ENCODE measurements at regions not wholly inside any gene's neighbourhood (a gene's known extent, or its start where the extent isn't known, plus 50 kb on each side); places are given as distances from the start of the nearest gene placed in this dataset.

GRCh38 chr2:3066831-3067230 is 310.8 kb downstream of the EIPR1 start:
- Histone ChIP-seq H3K27ac (no peak overlapping the region), H3K4me3 (no peak overlapping the region), H3K36me3 (no peaks in the 10 kb centered on the region), H3K9me3 (no peaks in the 10 kb centered on the region), H3K27me3 (no peaks in the 10 kb centered on the region), H3K4me1 (ENCODE audit: insufficient read depth) (no peaks in the 10 kb centered on the region)
- TF ChIP-seq POLR2A (IDR thresholded peaks at IDR 0.05) (no peak), EP300 (IDR thresholded peaks at IDR 0.05) (no peak), CTCF (IDR thresholded peaks at IDR 0.05) (no peak)
- intact Hi-C loops (cut with DNase I): no loop called here
- 83 to 91% (median 85%) methylated on average over 7 of the region's 7 CpGs for WGBS, 3 donors
- DNase-seq: no peak

DNA sequence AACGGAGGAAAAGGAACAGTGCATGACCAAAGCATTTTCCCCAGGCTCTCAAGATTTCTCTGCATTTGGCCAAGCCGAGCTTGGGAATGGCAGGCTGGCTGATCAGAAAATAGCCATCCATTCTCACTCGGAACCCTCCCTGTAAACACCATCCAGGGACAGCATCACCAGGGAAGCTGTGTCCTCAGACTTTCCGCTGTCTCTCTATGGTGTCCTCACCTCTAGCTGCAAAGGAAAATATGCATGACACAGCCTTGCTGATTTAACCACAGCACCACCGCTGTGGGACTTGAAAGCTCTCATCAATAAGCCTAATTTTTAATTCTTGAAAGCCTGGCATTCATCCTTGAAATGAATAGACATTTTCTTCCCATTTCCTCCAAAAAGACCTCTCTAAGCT is 311.7 kb downstream of the EIPR1 start:
- WGBS, 3 donors: 75 to 80% (median 80%) methylated on average over 5 of the region's 5 CpGs
- Histone ChIP-seq H3K36me3 (no peaks in the 10 kb centered on the region), H3K27me3 (no peaks in the 10 kb centered on the region), H3K27ac (no peak overlapping the region), H3K9me3 (no peaks in the 10 kb centered on the region), H3K4me1 (ENCODE audit: insufficient read depth) (no peaks in the 10 kb centered on the region), H3K4me3 (no peak overlapping the region)
- DNase-seq: no peak
- TF ChIP-seq EP300 (IDR thresholded peaks at IDR 0.05) (no peak), CTCF (IDR thresholded peaks at IDR 0.05) (no peak), POLR2A (IDR thresholded peaks at IDR 0.05) (no peak)
- intact Hi-C loops (cut with DNase I): no loop called here

- H3K27me3 ChIP-seq: no peaks in the 10 kb centered on the region
- TF ChIP-seq EP300 (IDR thresholded peaks at IDR 0.05): no peak
- 77 to 84% (median 78%) methylated on average over 15 of the region's 15 CpGs for WGBS, 3 donors
- H3K27ac ChIP-seq: no peak overlapping the region
- no peaks in the 10 kb centered on the region for H3K9me3 ChIP-seq
- no peak overlapping the region for H3K4me3 ChIP-seq
- intact Hi-C loops (cut with DNase I): loop anchor here in 1 of 4 donors (5.0 kb wide), 1 partner anchor 1450 kb away; no protein-coding TSS in a partner anchor
- no peaks in the 10 kb centered on the region for H3K36me3 ChIP-seq
- H3K4me1 ChIP-seq (ENCODE audit: insufficient read depth): no peaks in the 10 kb centered on the region
- no peak for DNase-seq
These were observed 314.9 kb downstream of the EIPR1 start for GRCh38 chr2:3062476-3063260.

DNA sequence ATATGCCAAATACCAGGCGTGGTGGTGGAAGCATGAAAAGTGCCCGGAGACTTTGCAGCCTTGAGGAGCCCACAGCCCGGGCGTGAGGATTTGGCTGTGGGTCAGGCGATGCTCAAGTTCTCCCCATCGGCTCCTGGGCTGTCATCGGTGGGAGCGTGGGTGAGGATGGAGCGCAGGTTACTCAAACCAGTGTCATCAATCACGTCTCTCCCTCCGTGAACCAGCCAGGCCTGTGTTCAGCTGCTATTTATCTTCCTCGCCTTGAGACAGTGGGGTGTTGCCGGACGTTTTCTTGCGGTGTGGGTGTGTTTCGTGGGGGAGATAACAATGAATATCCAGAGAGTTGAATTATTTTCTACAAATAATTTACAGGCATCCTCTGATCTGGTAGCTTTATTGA is 317.6 kb downstream of the EIPR1 start:
- no peak overlapping the region for H3K4me3 ChIP-seq
- no peaks in the 10 kb centered on the region for H3K9me3 ChIP-seq
- H3K36me3 ChIP-seq: no peaks in the 10 kb centered on the region
- DNase-seq: no peak
- TF ChIP-seq EP300 (IDR thresholded peaks at IDR 0.05) (no peak), CTCF (IDR thresholded peaks at IDR 0.05) (no peak), POLR2A (IDR thresholded peaks at IDR 0.05) (no peak)
- no peaks in the 10 kb centered on the region for H3K4me1 ChIP-seq (ENCODE audit: insufficient read depth)
- 8 to 20% (median 9%) methylated on average over 16 of the region's 16 CpGs for WGBS, 3 donors
- H3K27ac ChIP-seq: no peak overlapping the region
- no peaks in the 10 kb centered on the region for H3K27me3 ChIP-seq
- intact Hi-C loops (cut with DNase I): loop anchor here in 1 of 4 donors (5.0 kb wide), 1 partner anchor 1448 kb away; no protein-coding TSS in a partner anchor
